H1 (cell line): ENCODE measurements at regions not wholly inside any gene's neighbourhood (a gene's known extent, or its start where the extent isn't known, plus 50 kb on each side); places are given as distances from the start of the nearest gene placed in this dataset.

Experiments used
- CTCF ChIA-PET: fragments of 300-600 bp; sonication (Branson Sonifier 250); formaldehyde crosslinking; loops from one replicate; lab custom pipeline; 2021; ENCODE audit not compliant: partially characterized antibody; lab: Charles Lee
- POLR2A ChIA-PET: fragments of 300-600 bp; sonication (Branson Sonifier 250); formaldehyde crosslinking; loops from one replicate; lab custom pipeline; 2021; ENCODE audit warnings: inconsistent platforms; ENCODE audit not compliant: partially characterized antibody; lab: Charles Lee
- DNase-seq, 2 experiments: peaks; one replicate each; pipeline versions ENCODE4 v3.0.0 to v3.0.0-alpha.2; 2010 to 2022; ENCODE audit warnings: low spot score in 2 of 2, low read depth in 1 of 2, mixed read lengths in 1 of 2
- FAIRE-seq: peaks from 2 replicates; lab custom pipeline; 2011; peaks lifted over from hg19 to GRCh38; lab: Jason Lieb, UNC
- H2AFZ ChIP-seq: 2 replicates; pipeline ENCODE4 v1.8.1; 2012; ENCODE audit warnings: low read length, inconsistent platforms
- H2AK5ac ChIP-seq: 2 replicates; pipeline ENCODE4 v1.6.1; 2013; ENCODE audit warnings: low read depth, low read length
- H2BK120ac ChIP-seq: replicated peaks from 2 replicates; pipeline ENCODE3; 2013; ENCODE audit warnings: low read depth, low read length, inconsistent platforms
- H2BK12ac ChIP-seq: 2 replicates; pipeline ENCODE4 v1.6.1; 2013; ENCODE audit warnings: low read depth, low read length
- H2BK15ac ChIP-seq: 2 replicates; pipeline ENCODE4 v1.6.1; 2013; ENCODE audit warnings: low read length
- H2BK20ac ChIP-seq: 2 replicates; pipeline ENCODE4 v1.6.1; 2013; ENCODE audit warnings: low read length
- H2BK5ac ChIP-seq: 2 replicates; pipeline ENCODE4 v1.6.1; 2013; ENCODE audit warnings: low read depth, low read length
- H3K14ac ChIP-seq: 2 replicates; pipeline ENCODE4 v1.6.1; 2013; ENCODE audit warnings: inconsistent platforms; ENCODE audit not compliant: insufficient read length
- H3K18ac ChIP-seq: 2 replicates; pipeline ENCODE4 v1.6.1; 2013; ENCODE audit warnings: low read length; ENCODE audit errors: extremely low read depth
- H3K23ac ChIP-seq: 2 replicates; pipeline ENCODE4 v1.6.1; 2013; ENCODE audit warnings: inconsistent platforms; ENCODE audit not compliant: insufficient read length
- H3K23me2 ChIP-seq: 2 replicates; pipeline ENCODE4 v1.6.1; 2013; ENCODE audit warnings: low read depth, low read length
- H3K27ac ChIP-seq: 2 replicates; pipeline ENCODE4 v1.6.1; 2011; ENCODE audit warnings: low read depth, low read length, inconsistent platforms
- H3K27me3 ChIP-seq, 4 experiments: replicated peaks in 1 of 4; 1 replicate in 1 of 4; 2 replicates in 3 of 4; pipeline versions ENCODE4 v1.6.1 to v1.8.1; 2011 to 2013; ENCODE audit warnings: low read length in 3 of 4, mild to moderate bottlenecking in 3 of 4, inconsistent platforms in 2 of 4, mixed read lengths in 2 of 4, moderate library complexity in 1 of 4; ENCODE audit not compliant: control insufficient read depth in 3 of 4, insufficient read depth in 3 of 4; ENCODE audit errors: extremely low read depth in 1 of 4
- H3K36me3 ChIP-seq, 4 experiments: 2 replicates each; pipeline versions ENCODE4 v1.6.1 to v1.8.1; 2011 to 2013; ENCODE audit warnings: mild to moderate bottlenecking in 4 of 4, low read length in 3 of 4, moderate library complexity in 2 of 4, control low read depth in 1 of 4, inconsistent platforms in 1 of 4; ENCODE audit not compliant: insufficient read depth in 4 of 4, control insufficient read depth in 2 of 4
- H3K4ac ChIP-seq: replicated peaks from 2 replicates; pipeline ENCODE3; 2013; ENCODE audit warnings: low read length, low read depth, mixed read lengths, inconsistent platforms; ENCODE audit not compliant: insufficient read length
- H3K4me1 ChIP-seq, 4 experiments: replicated peaks in 1 of 4; 1 replicate in 1 of 4; 2 replicates in 3 of 4; pipeline versions ENCODE4 v1.6.1 to v1.8.1; 2011 to 2013; ENCODE audit warnings: low read length in 3 of 4, inconsistent platforms in 2 of 4, mixed read lengths in 1 of 4; ENCODE audit not compliant: insufficient read depth in 4 of 4, control insufficient read depth in 3 of 4
- H3K4me2 ChIP-seq, 2 experiments: 2 replicates each; pipeline versions ENCODE4 v1.6.1 to v1.8.1; 2011 to 2013; ENCODE audit warnings: low read depth in 2 of 2, low read length in 2 of 2, control low read depth in 1 of 2, inconsistent platforms in 1 of 2, mild to moderate bottlenecking in 1 of 2; ENCODE audit not compliant: insufficient read depth in 1 of 2
- H3K4me3 ChIP-seq, 4 experiments: fragments of 200-600, 300-600 bp in 1 of 4; sonication (generic), shearing (Covaris generic), sonication (Bioruptor Twin) in 1 of 4; 2 replicates each; pipeline versions ENCODE4 v1.5.1 to v1.8.1; 2011 to 2016; ENCODE audit warnings: low read length in 4 of 4, low read depth in 3 of 4, control low read depth in 2 of 4, inconsistent platforms in 2 of 4, mild to moderate bottlenecking in 2 of 4, mixed read lengths in 1 of 4, moderate library complexity in 1 of 4; ENCODE audit not compliant: insufficient read depth in 2 of 4; ENCODE audit errors: extremely low read depth in 1 of 4
- H3K56ac ChIP-seq: replicated peaks from 2 replicates; pipeline ENCODE3; 2013; ENCODE audit warnings: low read depth, mild to moderate bottlenecking, mixed read lengths, low read length, inconsistent platforms; ENCODE audit not compliant: insufficient read length
- H3K79me1 ChIP-seq: 2 replicates; pipeline ENCODE4 v1.6.1; 2013; ENCODE audit warnings: low read depth, low read length, control low read depth
- H3K79me2 ChIP-seq, 2 experiments: 2 replicates each; pipeline versions ENCODE4 v1.6.1 to v1.8.1; 2012 to 2013; ENCODE audit warnings: low read length in 2 of 2, mild to moderate bottlenecking in 2 of 2, inconsistent platforms in 1 of 2; ENCODE audit not compliant: insufficient read depth in 2 of 2, control insufficient read depth in 1 of 2
- H3K9ac ChIP-seq, 4 experiments: replicated peaks in 1 of 4; 1 replicate in 1 of 4; 2 replicates in 3 of 4; pipeline versions ENCODE4 v1.6.1 to v1.8.1; 2011 to 2013; ENCODE audit warnings: low read depth in 3 of 4, low read length in 3 of 4, control low read depth in 2 of 4, mild to moderate bottlenecking in 2 of 4, moderate library complexity in 2 of 4, inconsistent platforms in 1 of 4; ENCODE audit errors: extremely low read depth in 1 of 4
- H3K9me3 ChIP-seq, 2 experiments: 2 replicates each; pipeline versions ENCODE4 v1.6.1 to v1.8.1; 2012 to 2013; ENCODE audit warnings: mild to moderate bottlenecking in 2 of 2, moderate library complexity in 2 of 2, control low read depth in 1 of 2, inconsistent platforms in 1 of 2, low read depth in 1 of 2, low read length in 1 of 2, mixed read lengths in 1 of 2; ENCODE audit not compliant: insufficient read depth in 2 of 2
- H4K20me1 ChIP-seq, 2 experiments: replicated peaks in 1 of 2; 2 replicates each; pipeline versions ENCODE3 to v1.8.1; 2011 to 2013; ENCODE audit warnings: inconsistent platforms in 2 of 2, low read length in 2 of 2, mild to moderate bottlenecking in 1 of 2; ENCODE audit not compliant: insufficient read depth in 2 of 2, control insufficient read depth in 1 of 2
- H4K5ac ChIP-seq: 2 replicates; pipeline ENCODE4 v1.6.1; 2013; ENCODE audit warnings: low read length, low read depth, mixed read lengths, inconsistent platforms; ENCODE audit not compliant: insufficient read length
- H4K8ac ChIP-seq: 2 replicates; pipeline ENCODE4 v1.8.0; 2013; ENCODE audit warnings: mild to moderate bottlenecking, moderate library complexity, low read length, inconsistent platforms; ENCODE audit not compliant: insufficient read depth; ENCODE audit errors: extremely low read depth
- H4K91ac ChIP-seq: replicated peaks from 2 replicates; pipeline ENCODE3; 2013; ENCODE audit warnings: low read length, mixed read lengths, inconsistent platforms; ENCODE audit not compliant: insufficient read length
- BACH1 ChIP-seq: IDR thresholded peaks from 2 replicates; pipeline ENCODE4 v1.6.1; 2012; ENCODE audit warnings: low read length, improper control_type of control experiment
- BRCA1 ChIP-seq: IDR thresholded peaks from 2 replicates; pipeline ENCODE4 v1.6.1; 2012; ENCODE audit warnings: low read depth, low read length, improper control_type of control experiment
- CHD2 ChIP-seq: IDR thresholded peaks from 2 replicates; pipeline ENCODE4 v1.6.1; 2012; ENCODE audit warnings: low read length, improper control_type of control experiment
- CTBP2 ChIP-seq: IDR thresholded peaks from 2 replicates; pipeline ENCODE4 v1.7.0; 2011; ENCODE audit warnings: borderline replicate concordance, mild to moderate bottlenecking, moderate library complexity, mixed read lengths, low read length; ENCODE audit not compliant: insufficient read depth, insufficient read length
- E2F6 ChIP-seq: IDR thresholded peaks from 2 replicates; pipeline ENCODE4 v1.6.1; 2012; ENCODE audit warnings: inconsistent platforms
- JUN ChIP-seq: IDR thresholded peaks from 2 replicates; pipeline ENCODE4 v1.6.1; 2011; ENCODE audit warnings: low read depth, mild to moderate bottlenecking, improper control_type of control experiment, low read length
- SIN3A ChIP-seq, 2 experiments: IDR thresholded peaks in 1 of 2; conservative IDR thresholded peaks in 1 of 2; 2 replicates each; pipeline ENCODE4 v1.6.1; 2011 to 2012; ENCODE audit warnings: low read length in 2 of 2, improper control_type of control experiment in 1 of 2, low read depth in 1 of 2, mild to moderate bottlenecking in 1 of 2
- SIX5 ChIP-seq: IDR thresholded peaks from 2 replicates; pipeline ENCODE4 v1.6.1; 2011; ENCODE audit warnings: mild to moderate bottlenecking, low read depth, low read length
- WGBS, 2 experiments: shearing (Covaris generic) in 1 of 2; methylation state at CpG; one replicate each; pipeline versions ENCODE4 v1.1.6 to v1.1.7; 2013 to 2015; ENCODE audit warnings: low lambda C conversion rate in 2 of 2, mixed read lengths in 2 of 2, inconsistent platforms in 1 of 2, low coverage in 1 of 2, missing lambda C conversion rate in 1 of 2; ENCODE audit not compliant: insufficient replicate concordance in 2 of 2, insufficient coverage in 1 of 2, insufficient read length in 1 of 2; ENCODE audit errors: extremely low coverage in 1 of 2, missing lambda C conversion rate in 1 of 2; 5-methylcytosine and 5-hydroxymethylcytosine counted together

- FAIRE-seq (no peak), DNase-seq (no peak)
- Histone ChIP-seq H4K8ac (no peak overlapping the region), H3K4me2 (no peak overlapping the region), H3K9ac (no peak overlapping the region), H2BK12ac (no peak overlapping the region), H2BK120ac (no peak overlapping the region), H4K91ac (no peak overlapping the region), H3K56ac (no peak overlapping the region), H3K4ac (no peak overlapping the region), H4K5ac (no peak overlapping the region), H2AK5ac (no peak overlapping the region), H3K14ac (no peak overlapping the region), H2BK20ac (no peak overlapping the region), H3K23ac (no peak overlapping the region), H2BK15ac (no peak overlapping the region), H3K18ac (no peak overlapping the region), H3K27ac (no peak overlapping the region), H3K79me1 (no peaks in the 10 kb centered on the region), H3K27me3 (no peaks in the 10 kb centered on the region), H3K23me2 (no peaks in the 10 kb centered on the region), H3K36me3 (no peaks in the 10 kb centered on the region), H3K9me3 (peaks cover 0 to 3% of the 10 kb centered on the region in 2 experiments; a peak in 1 of 4 replicates), H4K20me1 (no peaks in the 10 kb centered on the region), H2BK5ac (no peak overlapping the region), H2AFZ (no peak overlapping the region), H3K4me3 (no peak overlapping the region), H3K4me1 (no peaks in the 10 kb centered on the region), H3K79me2 (no peaks in the 10 kb centered on the region)
- TF ChIP-seq E2F6, result no peak
- TF ChIP-seq SIX5, result no peak
- TF ChIP-seq BACH1, result no peak
- no peak for TF ChIP-seq CHD2
- no peak for TF ChIP-seq JUN
- TF ChIP-seq SIN3A (conservative IDR thresholded peaks at IDR 0.05 in 1 of 2, IDR thresholded peaks at IDR 0.05 in 1 of 2; ENCODE audit: low read depth in 1 of 2, low read length in 2 of 2), result no peak
- TF ChIP-seq CTBP2, result no peak
- no peak for TF ChIP-seq BRCA1
- ChIA-PET POLR2A (no interaction called here), CTCF (no interaction called here)
- WGBS, 2 experiments, result 92% methylated on average over 6 of the region's 6 CpGs; no CpG with 5 or more reads in 1 of the 2 experiments
These were observed 668.6 kb upstream of the NCAM2 start for GRCh38 chr21:20329636-20330035.
